NCI-H82 treated with DMSO at 0.1 percent for 48 hours (cell line): ENCODE measurements at regions not wholly inside any gene's neighbourhood (a gene's known extent, or its start where the extent isn't known, plus 50 kb on each side); places are given as distances from the start of the nearest gene placed in this dataset.
"Not testable (repeated sequence)": the region's sequence is repeated elsewhere in the genome, so short reads cannot be mapped to it uniquely, and the experiment has no call there.

Source experiments
- DNase-seq: peaks from one replicate; lab custom pipeline; 2025; ENCODE audit not compliant: unreplicated experiment; lab: John Stamatoyannopoulos, UW

- no peak for DNase-seq
Observed at GRCh38 chrX:96430756-96431455, 253.7 kb upstream of the DIAPH2 start.

- DNase-seq: no peak
Observed at GRCh38 chrX:96432647-96433046, 252.0 kb upstream of the DIAPH2 start.

- no peak for DNase-seq
Observed at GRCh38 chrX:96433409-96434077, 251.1 kb upstream of the DIAPH2 start.

GRCh38 chrX:96435378-96436035, 249.1 kb upstream of the DIAPH2 start:
- DNase-seq: no peak

- no peak for DNase-seq
Observed at GRCh38 chrX:96436105-96436504, 248.5 kb upstream of the DIAPH2 start.

GRCh38 chrX:96438803-96439202, 245.8 kb upstream of the DIAPH2 start:
- DNase-seq: no peak

- DNase-seq: no peak
Observed at GRCh38 chrX:96440941-96441340, 243.7 kb upstream of the DIAPH2 start.

GRCh38 chrX:96445531-96446065, 239.0 kb upstream of the DIAPH2 start:
- no peak for DNase-seq

- DNase-seq: no peak
Observed at GRCh38 chrX:96446524-96446923, 238.1 kb upstream of the DIAPH2 start.

- DNase-seq: no peak
Observed at GRCh38 chrX:96447161-96447560, 237.5 kb upstream of the DIAPH2 start.

GRCh38 chrX:96449191-96449590, 235.5 kb upstream of the DIAPH2 start:
- no peak for DNase-seq

GRCh38 chrX:96449896-96450295, 234.7 kb upstream of the DIAPH2 start:
- no peak for DNase-seq

GRCh38 chrX:96453139-96453538, 231.5 kb upstream of the DIAPH2 start:
- no peak for DNase-seq

- no peak for DNase-seq
Observed at GRCh38 chrX:96455078-96455477, 229.6 kb upstream of the DIAPH2 start.

GRCh38 chrX:96464880-96465558, 219.6 kb upstream of the DIAPH2 start:
- DNase-seq: no peak

- no peak for DNase-seq
Observed at GRCh38 chrX:96474029-96474740, 210.5 kb upstream of the DIAPH2 start.

- no peak for DNase-seq
Observed at GRCh38 chrX:96474741-96475125, 209.9 kb upstream of the DIAPH2 start.

GRCh38 chrX:96480081-96480480, 204.6 kb upstream of the DIAPH2 start:
- no peak for DNase-seq

GRCh38 chrX:96481831-96482230, 202.8 kb upstream of the DIAPH2 start:
- no peak for DNase-seq

- no peak for DNase-seq
Observed at GRCh38 chrX:96483647-96484160, 200.9 kb upstream of the DIAPH2 start.

GRCh38 chrX:96486687-96487086, 198.0 kb upstream of the DIAPH2 start:
- DNase-seq: not testable (repeated sequence)
